ENCODE measurements at regions not wholly inside any gene's neighbourhood (a gene's known extent, or its start where the extent isn't known, plus 50 kb on each side); places are given as distances from the start of the nearest gene placed in this dataset.

DNA sequence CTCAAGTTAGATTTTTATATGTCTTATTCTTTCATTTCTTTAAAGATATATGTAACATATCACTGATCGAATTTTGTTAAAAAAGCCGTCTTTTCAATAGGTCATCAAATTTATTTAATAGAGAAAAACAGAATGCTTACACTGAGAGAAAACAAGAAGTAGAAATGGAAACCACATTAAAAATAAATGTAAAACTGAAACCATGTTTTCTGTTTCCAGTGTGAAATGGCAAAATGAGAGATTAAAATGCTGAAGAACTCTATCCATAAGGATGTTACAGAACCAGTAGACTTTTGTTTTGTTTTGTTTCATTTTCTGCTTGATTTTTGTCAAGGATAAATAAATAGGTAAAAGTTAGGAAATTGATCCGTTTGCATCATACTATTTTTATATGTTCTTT is 210.1 kb downstream of the PRDM9 start:
- Histone ChIP-seq H4K20me1 (ENCODE audit: insufficient read depth, low read length) (no peaks in the 10 kb centered on the region), H3K9ac (ENCODE audit: low read length) (no peak overlapping the region), H3K36me3 (ENCODE audit: insufficient read depth, low read length) (no peaks in the 10 kb centered on the region), H3K4me3 (ENCODE audit: low read depth, low read length, poor library complexity, severe bottlenecking) (no peak overlapping the region), H3K9me2 (ENCODE audit: low read depth, low read length) (no peaks in the 10 kb centered on the region), H3K27me3 (ENCODE audit: insufficient read depth, low read length) (no peaks in the 10 kb centered on the region), H3K79me2 (ENCODE audit: insufficient read depth, low read length) (no peaks in the 10 kb centered on the region), H3F3A (ENCODE audit: insufficient read depth, low read length) (no peaks in the 10 kb centered on the region), H3K27ac (ENCODE audit: low read depth, low read length, poor library complexity, severe bottlenecking) (no peak overlapping the region), H3K4me2 (ENCODE audit: low read length) (no peak overlapping the region), H2AFZ (ENCODE audit: low read length) (no peak overlapping the region), H3K4me1 (ENCODE audit: insufficient read depth, low read length, severe bottlenecking) (no peaks in the 10 kb centered on the region), H3K9me3 (ENCODE audit: low read length) (no peaks in the 10 kb centered on the region)
- TF ChIP-seq, protein P1, sequence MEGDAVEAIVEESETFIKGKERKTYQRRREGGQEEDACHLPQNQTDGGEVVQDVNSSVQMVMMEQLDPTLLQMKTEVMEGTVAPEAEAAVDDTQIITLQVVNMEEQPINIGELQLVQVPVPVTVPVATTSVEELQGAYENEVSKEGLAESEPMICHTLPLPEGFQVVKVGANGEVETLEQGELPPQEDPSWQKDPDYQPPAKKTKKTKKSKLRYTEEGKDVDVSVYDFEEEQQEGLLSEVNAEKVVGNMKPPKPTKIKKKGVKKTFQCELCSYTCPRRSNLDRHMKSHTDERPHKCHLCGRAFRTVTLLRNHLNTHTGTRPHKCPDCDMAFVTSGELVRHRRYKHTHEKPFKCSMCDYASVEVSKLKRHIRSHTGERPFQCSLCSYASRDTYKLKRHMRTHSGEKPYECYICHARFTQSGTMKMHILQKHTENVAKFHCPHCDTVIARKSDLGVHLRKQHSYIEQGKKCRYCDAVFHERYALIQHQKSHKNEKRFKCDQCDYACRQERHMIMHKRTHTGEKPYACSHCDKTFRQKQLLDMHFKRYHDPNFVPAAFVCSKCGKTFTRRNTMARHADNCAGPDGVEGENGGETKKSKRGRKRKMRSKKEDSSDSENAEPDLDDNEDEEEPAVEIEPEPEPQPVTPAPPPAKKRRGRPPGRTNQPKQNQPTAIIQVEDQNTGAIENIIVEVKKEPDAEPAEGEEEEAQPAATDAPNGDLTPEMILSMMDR (IDR thresholded peaks at IDR 0.05; ENCODE audit: low read length) = no peak
- TF ChIP-seq EZH2 (IDR thresholded peaks at IDR 0.05; ENCODE audit: borderline replicate concordance, low read length) = no peak

DNA sequence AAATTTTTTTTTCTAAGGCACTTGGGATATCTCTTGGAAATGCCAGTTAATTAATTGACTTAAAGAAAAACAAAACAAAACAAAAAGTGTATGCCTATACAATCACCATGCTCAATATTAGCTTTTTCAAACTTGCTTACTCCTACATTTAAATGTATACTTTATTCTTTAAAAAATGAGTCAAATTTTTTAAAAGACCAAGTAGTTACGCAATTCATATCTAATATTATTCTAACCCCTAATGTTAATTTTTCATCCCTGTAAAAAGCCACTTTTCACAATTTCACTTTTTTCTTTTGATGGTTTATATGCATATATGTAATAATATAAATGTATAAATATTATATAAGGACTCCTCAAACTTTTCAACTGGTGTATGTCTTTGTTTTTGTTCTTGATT is 211.2 kb downstream of the PRDM9 start:
- Histone ChIP-seq H4K20me1 (ENCODE audit: insufficient read depth, low read length) (no peaks in the 10 kb centered on the region), H3K4me2 (ENCODE audit: low read length) (no peak overlapping the region), H3K27ac (ENCODE audit: low read depth, low read length, poor library complexity, severe bottlenecking) (no peak overlapping the region), H3K9me3 (ENCODE audit: low read length) (no peaks in the 10 kb centered on the region), H3K9ac (ENCODE audit: low read length) (no peak overlapping the region), H3K79me2 (ENCODE audit: insufficient read depth, low read length) (no peaks in the 10 kb centered on the region), H3F3A (ENCODE audit: insufficient read depth, low read length) (no peaks in the 10 kb centered on the region), H3K27me3 (ENCODE audit: insufficient read depth, low read length) (no peaks in the 10 kb centered on the region), H3K9me2 (ENCODE audit: low read depth, low read length) (no peaks in the 10 kb centered on the region), H2AFZ (ENCODE audit: low read length) (no peak overlapping the region), H3K4me3 (ENCODE audit: low read depth, low read length, poor library complexity, severe bottlenecking) (no peak overlapping the region), H3K36me3 (ENCODE audit: insufficient read depth, low read length) (no peaks in the 10 kb centered on the region), H3K4me1 (ENCODE audit: insufficient read depth, low read length, severe bottlenecking) (no peaks in the 10 kb centered on the region)
- TF ChIP-seq, protein P1 (IDR thresholded peaks at IDR 0.05; ENCODE audit: low read length) = no peak
- no peak for TF ChIP-seq EZH2 (IDR thresholded peaks at IDR 0.05; ENCODE audit: borderline replicate concordance, low read length)

DNA sequence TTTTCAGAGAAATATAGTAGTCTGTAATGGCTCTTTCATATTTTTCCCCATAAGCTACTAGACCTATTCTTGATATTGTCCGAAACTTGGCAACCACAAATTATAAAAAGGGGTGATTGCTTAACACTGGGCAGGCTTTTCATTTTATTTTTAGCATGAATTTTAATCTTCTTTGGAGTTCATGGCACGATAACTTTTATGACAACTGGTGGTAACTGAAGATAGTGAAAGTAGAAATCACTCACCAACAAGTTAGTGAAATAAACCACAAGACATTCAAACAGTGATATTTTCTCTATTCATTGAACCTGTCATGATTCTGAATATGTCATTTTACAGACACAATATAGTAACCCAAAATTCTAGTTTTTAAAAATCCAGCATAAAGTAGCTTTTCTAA is 213.9 kb downstream of the PRDM9 start:
- Histone ChIP-seq H3K9ac (ENCODE audit: low read length) (no peak overlapping the region), H3K4me2 (ENCODE audit: low read length) (no peak overlapping the region)

More for the DNA sequence above, 213.9 kb downstream of the PRDM9 start:
- Histone ChIP-seq H3F3A (ENCODE audit: insufficient read depth, low read length) (no peaks in the 10 kb centered on the region), H3K4me1 (ENCODE audit: insufficient read depth, low read length, severe bottlenecking) (no peaks in the 10 kb centered on the region), H3K9me3 (ENCODE audit: low read length) (no peaks in the 10 kb centered on the region), H2AFZ (ENCODE audit: low read length) (no peak overlapping the region), H3K36me3 (ENCODE audit: insufficient read depth, low read length) (no peaks in the 10 kb centered on the region), H3K27me3 (ENCODE audit: insufficient read depth, low read length) (no peaks in the 10 kb centered on the region), H3K27ac (ENCODE audit: low read depth, low read length, poor library complexity, severe bottlenecking) (no peak overlapping the region), H3K9me2 (ENCODE audit: low read depth, low read length) (no peaks in the 10 kb centered on the region), H3K79me2 (ENCODE audit: insufficient read depth, low read length) (no peaks in the 10 kb centered on the region), H3K4me3 (ENCODE audit: low read depth, low read length, poor library complexity, severe bottlenecking) (no peak overlapping the region), H4K20me1 (ENCODE audit: insufficient read depth, low read length) (no peaks in the 10 kb centered on the region)
- TF ChIP-seq, protein P1 (IDR thresholded peaks at IDR 0.05; ENCODE audit: low read length) = no peak
- TF ChIP-seq EZH2 (IDR thresholded peaks at IDR 0.05; ENCODE audit: borderline replicate concordance, low read length) = no peak
